GM21515 (cell line): ENCODE measurements at regions not wholly inside any gene's neighbourhood (a gene's known extent, or its start where the extent isn't known, plus 50 kb on each side); places are given as distances from the start of the nearest gene placed in this dataset.

Source experiments
- ATAC-seq: cut with Tn5 transposase; IDR thresholded peaks from one replicate; pipeline ENCODE4 v1.9.1; 2021; ENCODE audit not compliant: unreplicated experiment

GRCh38 chr5:68161156-68161555 lies 54.4 kb upstream of the PIK3R1 start:
- no peak for ATAC-seq

DNA sequence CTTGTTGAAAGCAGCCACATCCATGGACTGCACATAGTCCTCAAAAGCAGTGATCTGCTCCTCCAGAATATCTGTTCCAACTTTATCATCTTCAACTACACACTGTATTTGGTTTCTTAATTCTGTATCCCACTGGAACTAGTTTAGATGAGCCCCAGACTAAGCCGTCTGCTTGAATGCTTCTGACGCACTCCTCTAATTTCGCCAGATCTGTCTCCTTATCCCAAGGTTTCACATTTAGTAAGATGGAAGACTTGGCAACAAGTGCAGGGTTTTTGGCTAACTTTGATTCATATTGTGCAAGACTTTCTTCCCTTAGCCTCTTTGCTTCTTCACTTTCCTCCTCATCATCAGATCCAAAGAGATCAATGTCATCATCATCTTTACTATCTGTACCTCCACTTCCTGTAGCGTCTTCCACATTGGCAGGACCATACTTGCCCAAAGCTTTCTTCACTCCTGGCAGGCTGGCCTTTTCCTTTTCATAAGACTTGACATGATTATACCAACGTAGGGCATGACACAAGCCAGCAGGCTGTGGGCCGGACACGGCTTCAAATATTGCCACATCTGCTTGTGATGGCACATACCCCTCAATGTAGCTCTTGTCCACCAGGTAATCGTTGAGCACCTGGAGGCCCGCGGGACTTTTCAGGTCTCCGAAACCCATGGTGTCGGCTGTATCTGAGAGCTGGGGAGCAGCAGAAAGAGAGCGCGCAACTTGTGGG lies 56.2 kb upstream of the PIK3R1 start:
- ATAC-seq, result no peak

DNA sequence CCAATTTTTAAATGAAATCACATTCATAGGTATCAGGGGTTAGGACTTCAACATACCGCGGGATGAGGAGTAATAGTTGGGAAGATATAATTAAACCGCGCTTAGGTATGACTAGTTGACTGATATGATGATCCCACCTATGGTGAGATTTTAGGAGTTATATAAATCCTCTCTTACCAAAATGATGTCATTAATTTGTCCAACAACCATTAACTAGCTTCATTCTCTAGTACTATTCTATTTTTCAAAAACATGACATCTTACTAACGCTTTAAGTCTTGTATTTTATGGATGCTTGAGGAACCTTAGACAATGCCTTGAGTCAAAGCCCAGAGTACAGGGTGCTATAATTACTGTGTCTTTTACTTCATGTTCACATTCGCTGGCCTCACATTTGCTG lies 59.6 kb upstream of the PIK3R1 start:
- no peak for ATAC-seq

DNA sequence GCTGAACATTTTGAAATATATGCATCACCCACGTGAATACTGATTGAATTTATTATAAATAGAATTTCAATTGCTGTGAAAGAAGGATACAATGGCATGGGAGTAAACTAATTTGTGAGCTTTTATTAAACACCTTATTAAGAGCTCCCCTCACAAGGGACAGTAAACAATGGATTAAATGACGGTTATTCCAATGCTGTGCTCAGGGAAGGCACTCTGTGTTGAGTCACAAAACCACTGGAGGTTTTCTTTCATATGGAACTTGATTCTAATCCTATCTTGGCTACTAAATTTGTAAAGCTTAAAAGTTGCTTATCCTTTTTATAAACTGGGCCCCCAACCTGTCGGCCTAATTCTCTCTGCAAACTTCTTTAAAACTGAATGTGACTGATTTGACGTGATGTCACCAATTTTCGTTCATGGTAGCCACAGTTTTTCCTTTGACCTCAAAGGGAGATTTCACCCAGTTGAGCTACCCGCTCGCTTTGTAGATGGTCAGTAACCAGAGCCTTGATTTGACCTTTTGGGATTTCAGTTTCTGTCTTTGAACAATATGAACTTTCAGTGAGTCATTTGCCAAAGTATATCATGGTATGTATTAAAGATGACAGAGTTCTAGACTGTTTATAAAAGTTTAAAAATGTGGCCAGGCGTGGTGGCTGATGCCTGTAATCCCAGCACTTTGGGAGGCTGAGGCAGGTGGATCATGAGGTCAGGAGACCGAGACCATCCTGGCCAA lies 61.3 kb upstream of the PIK3R1 start:
- no peak for ATAC-seq

DNA sequence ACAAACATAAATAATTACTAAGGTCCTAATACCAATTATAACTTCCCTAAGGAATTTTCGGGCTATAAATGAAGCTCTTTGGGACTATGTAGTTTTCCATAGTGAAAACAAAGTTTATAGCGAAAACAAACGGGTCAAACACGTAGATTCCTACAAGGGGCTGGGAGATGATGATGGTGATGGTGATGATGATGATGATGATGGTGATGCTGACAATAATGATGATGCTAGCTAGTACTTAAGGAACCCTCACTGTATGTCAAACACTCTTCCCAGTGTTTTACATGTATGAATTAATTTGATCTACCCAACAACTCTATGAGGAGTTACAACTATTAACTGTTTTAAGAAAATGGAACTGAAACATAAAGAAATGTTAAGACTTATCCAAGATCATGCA lies 63.7 kb upstream of the PIK3R1 start:
- no peak for ATAC-seq

DNA sequence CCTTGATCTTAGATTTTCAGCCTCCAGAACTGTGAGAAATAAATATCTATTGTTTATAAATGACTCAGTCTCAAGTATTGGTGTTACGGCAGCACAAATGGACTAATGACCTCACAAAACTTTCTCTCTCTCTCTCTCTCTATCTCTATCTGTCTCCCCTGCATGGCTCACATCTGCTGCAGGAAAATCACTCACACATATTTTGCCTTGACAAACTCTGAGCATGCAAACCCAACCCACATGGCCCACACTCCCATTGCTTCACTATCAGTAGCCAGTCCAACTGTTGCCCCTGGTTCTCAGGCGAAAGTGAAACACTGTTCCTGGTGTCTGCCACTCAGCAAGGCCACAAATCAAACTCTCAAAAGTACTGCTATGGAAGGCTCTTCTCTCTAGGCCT lies 66.4 kb upstream of the PIK3R1 start:
- no peak for ATAC-seq

GRCh38 chr5:68148096-68148495 lies 67.5 kb upstream of the PIK3R1 start:
- ATAC-seq, result no peak

DNA sequence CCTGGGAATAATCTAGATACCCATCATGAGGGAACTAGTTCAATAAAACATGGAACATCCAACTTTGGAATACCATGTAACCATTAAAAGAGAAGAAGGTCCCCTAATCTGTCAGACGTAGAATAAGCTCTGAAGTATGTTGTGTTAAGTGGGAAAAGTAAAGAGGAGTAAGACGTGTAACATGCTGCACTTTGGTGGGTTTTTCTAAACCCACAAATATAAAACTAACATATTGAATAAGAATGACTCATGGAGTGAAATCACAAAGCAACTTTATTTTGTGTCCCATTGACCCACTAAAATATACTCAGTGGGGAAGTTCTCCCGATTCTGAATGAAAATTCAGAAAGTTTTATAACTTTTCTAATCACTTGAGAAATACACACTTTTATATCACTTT lies 67.9 kb upstream of the PIK3R1 start:
- ATAC-seq, result no peak

- ATAC-seq, result peak; percentile 43
These were observed 74.1 kb upstream of the PIK3R1 start for GRCh38 chr5:68141494-68141893.

GRCh38 chr5:68140763-68141162 lies 74.8 kb upstream of the PIK3R1 start:
- ATAC-seq, result peak; percentile 65

GRCh38 chr5:68139611-68140441 lies 75.7 kb upstream of the PIK3R1 start:
- ATAC-seq, result no peak

DNA sequence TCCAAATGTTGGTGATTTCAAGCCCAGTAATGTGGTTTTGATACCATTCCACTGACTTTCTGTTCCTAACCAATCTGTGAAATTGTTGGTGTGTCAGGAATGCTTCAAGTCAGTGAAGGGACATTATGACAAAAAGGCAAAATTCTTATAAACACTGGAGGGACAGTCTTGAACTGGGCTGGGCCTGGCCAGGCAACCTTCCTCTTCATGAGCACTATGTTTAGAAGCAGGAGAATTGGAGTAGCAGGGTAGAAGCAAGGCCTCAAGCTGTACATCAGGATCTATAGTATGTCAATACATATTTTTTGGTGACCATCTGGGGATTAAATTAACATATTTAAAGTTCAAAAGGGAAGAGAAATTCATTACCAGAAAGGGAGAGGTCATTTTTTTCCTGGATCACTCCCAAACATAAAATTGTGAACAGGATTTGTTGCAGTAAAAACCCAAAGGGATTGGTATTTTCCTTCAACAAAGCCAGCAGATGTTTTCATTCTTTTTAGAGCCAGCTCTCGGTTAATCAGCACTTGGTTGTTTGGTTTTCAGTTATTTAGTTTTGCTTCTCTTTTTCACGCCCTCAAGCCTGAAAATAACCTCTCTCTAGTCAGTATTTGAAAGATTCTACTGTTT lies 77.9 kb upstream of the PIK3R1 start:
- ATAC-seq, result no peak

DNA sequence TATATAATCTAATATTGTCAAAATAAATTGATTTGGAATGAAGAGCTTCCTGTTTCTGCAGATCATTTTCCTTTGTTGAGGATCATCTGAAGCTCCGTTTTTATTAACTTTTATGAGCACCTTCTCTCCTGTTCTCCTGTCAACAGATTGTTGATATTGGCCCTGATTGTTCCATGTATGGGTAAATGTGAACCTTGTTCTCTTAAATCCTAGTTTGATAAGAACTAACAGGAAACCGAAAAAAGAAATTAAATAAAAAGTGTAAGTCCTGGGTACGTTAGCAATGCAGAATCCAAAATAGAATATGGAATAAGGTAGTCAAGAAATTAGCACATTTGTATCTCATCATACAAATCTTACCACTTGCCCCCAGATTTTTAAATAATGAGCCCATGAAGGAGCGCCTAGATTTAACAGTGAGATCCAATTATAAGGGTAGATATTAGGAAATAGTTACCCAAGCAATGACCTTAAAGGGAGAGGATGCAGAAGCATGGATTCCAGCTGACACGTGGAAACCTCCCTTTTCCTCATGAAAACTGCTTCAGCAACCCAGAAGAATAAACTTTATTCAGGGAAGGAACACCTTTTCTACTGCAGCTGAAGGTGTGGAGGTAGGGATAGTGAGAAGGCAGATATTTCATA lies 80.8 kb upstream of the PIK3R1 start:
- ATAC-seq, result no peak

DNA sequence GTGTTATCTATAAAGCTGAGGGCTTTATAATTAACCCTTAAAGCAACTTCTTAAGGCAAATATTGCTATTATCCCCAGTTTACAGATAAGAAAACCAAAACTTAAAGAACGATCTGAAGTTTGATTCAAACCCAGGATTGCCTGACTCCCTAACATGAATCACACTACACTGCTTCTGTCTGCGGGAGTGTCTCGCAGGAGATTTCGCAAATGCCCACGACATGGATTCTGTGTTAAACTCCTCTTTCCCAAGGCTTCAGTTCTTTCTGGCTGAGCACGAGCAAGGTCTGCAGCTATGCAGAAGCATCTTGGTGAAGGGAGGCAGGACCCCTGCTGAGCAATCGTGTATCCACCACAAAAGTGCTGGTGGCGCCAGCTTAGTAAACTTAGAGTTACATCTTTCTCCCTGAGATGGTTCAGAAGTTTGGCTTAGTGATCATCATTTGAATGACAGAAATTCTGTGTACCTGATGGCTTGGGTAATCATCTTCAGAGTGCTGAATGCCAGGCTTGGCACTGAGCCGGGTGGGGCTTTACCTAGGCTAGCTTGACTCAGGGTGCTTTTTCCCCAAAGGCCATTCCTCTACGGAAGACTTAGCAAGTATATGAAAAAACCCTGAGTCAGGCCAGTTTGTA lies 81.4 kb upstream of the PIK3R1 start:
- ATAC-seq, result no peak

DNA sequence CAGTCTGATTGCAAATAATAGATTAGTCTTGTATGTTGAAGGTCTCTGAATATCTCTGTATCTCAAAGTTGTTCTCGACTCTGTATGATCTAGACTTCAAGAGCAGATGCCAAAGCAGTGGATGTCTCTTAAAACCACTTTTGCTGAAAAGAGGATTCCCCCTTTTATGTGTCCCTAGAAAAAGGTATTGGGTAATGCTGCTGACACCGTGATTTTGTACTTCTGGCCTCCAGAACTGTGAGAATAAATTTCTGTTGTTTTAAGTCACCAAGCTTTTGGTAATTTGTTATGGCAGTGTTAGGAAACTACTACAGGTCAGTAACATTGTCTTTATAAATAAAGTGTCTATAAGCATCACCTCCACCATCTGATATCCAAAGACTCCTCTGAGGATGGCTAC lies 85.3 kb upstream of the PIK3R1 start:
- no peak for ATAC-seq

GRCh38 chr5:68129364-68129763 lies 86.2 kb upstream of the PIK3R1 start:
- ATAC-seq, result no peak

DNA sequence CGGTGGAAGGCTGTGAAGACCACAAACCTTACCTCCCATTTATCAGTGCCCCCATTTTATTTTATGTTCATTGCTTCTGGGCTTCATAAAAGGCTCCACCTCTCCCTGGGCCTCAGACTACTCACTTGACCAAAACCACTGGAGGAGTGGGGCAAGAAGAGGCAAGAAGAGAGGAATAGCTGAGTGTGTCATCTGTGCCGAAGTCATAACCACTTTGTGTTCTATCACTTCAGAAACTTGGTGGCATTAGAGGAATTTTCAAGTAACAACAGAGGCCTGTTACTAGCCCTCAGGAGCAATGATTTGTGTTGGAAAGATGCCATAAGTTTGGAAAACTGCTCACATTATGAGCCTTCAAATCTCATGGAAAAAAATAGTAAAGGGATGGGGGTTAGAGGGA lies 88.7 kb upstream of the PIK3R1 start:
- no peak for ATAC-seq

DNA sequence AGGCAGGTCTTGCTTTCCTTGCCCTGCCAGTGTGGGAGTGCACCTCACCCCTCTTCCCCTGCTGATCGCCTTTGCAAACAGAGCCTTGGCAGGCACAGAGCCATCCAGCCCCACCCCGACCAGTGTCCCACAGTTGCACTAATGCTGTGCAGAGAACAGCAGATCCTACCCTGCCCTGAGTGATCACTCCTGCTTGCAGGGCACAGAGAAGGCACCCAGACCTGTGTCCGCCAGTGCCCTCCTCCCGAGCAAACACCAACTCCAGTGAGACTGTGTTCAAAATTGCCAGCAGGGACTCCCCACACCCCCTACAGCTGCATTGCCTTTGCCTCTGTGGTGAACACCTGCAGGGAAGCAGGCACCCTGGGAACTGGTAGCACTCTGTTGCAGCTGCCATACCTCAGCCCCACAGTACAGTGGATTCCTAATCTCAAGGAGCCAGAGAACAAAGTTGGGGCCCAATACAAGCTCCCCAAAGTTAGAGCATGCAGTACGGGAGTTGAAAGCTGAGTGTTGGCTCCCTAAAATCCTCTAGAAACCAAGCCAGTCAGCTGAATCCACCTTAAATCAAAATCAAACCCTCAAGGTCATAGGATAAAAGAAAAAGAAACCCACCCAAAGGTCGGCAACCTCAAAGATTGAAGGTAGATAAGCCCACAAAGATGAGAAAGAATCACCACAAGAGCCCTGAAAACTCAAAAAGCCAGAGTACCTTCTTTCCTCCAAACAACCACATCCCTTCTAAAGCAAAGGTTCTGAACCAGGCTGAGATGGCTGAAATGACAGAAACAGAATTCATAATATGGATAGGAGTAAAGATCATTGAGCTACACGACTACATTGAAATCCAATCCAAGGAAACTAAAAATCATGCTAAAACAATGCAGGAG lies 92.9 kb upstream of the PIK3R1 start:
- ATAC-seq, result no peak

DNA sequence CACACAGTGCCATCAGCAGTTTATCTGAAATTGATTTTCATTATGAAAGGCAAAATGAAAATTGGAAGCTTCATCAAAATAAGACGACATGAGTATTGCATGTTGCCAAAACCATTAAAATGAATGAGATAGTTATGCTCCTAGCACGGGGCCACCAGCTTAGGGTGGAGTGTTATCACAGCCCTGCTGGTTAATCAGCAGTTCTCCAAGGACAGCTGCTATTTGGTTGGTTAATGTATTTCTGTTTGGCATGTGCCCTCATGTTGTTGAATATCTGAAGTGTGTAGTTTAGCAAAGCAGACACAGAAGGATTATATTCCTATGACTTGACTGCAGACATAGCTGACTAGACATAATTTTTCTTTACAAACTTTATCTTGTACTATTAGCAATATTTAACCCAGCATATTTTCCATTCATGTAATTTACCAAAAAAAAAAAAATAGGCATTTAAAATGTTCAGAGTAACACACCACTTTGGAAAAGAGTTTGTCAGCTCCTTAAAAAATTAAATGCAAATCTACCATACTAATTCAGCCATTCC lies 98.6 kb upstream of the PIK3R1 start:
- ATAC-seq, result no peak
